ENCODE measurements at regions not wholly inside any gene's neighbourhood (a gene's known extent, or its start where the extent isn't known, plus 50 kb on each side); places are given as distances from the start of the nearest gene placed in this dataset.

DNA sequence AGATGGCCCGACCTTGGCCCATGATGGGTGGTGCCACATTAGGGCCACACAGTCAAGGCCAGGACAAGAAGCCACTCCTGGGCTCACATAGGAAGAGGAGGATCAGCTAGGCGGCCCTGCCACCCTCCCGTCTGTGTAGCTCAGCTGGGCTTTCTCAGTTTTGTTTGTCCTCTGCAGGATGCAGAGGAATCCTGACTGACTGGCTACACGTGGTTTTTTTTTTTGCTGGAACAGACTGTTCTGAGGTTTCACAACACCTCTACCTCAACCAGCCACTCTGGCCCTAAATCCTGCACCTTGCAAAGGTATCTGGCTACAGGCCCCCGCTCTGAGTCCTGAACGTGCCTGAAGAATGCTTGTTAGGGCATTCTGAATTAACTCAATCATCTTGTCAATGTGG is 88.3 kb upstream of the MSX2 start (continued):
- TF ChIP-seq, protein P1, sequence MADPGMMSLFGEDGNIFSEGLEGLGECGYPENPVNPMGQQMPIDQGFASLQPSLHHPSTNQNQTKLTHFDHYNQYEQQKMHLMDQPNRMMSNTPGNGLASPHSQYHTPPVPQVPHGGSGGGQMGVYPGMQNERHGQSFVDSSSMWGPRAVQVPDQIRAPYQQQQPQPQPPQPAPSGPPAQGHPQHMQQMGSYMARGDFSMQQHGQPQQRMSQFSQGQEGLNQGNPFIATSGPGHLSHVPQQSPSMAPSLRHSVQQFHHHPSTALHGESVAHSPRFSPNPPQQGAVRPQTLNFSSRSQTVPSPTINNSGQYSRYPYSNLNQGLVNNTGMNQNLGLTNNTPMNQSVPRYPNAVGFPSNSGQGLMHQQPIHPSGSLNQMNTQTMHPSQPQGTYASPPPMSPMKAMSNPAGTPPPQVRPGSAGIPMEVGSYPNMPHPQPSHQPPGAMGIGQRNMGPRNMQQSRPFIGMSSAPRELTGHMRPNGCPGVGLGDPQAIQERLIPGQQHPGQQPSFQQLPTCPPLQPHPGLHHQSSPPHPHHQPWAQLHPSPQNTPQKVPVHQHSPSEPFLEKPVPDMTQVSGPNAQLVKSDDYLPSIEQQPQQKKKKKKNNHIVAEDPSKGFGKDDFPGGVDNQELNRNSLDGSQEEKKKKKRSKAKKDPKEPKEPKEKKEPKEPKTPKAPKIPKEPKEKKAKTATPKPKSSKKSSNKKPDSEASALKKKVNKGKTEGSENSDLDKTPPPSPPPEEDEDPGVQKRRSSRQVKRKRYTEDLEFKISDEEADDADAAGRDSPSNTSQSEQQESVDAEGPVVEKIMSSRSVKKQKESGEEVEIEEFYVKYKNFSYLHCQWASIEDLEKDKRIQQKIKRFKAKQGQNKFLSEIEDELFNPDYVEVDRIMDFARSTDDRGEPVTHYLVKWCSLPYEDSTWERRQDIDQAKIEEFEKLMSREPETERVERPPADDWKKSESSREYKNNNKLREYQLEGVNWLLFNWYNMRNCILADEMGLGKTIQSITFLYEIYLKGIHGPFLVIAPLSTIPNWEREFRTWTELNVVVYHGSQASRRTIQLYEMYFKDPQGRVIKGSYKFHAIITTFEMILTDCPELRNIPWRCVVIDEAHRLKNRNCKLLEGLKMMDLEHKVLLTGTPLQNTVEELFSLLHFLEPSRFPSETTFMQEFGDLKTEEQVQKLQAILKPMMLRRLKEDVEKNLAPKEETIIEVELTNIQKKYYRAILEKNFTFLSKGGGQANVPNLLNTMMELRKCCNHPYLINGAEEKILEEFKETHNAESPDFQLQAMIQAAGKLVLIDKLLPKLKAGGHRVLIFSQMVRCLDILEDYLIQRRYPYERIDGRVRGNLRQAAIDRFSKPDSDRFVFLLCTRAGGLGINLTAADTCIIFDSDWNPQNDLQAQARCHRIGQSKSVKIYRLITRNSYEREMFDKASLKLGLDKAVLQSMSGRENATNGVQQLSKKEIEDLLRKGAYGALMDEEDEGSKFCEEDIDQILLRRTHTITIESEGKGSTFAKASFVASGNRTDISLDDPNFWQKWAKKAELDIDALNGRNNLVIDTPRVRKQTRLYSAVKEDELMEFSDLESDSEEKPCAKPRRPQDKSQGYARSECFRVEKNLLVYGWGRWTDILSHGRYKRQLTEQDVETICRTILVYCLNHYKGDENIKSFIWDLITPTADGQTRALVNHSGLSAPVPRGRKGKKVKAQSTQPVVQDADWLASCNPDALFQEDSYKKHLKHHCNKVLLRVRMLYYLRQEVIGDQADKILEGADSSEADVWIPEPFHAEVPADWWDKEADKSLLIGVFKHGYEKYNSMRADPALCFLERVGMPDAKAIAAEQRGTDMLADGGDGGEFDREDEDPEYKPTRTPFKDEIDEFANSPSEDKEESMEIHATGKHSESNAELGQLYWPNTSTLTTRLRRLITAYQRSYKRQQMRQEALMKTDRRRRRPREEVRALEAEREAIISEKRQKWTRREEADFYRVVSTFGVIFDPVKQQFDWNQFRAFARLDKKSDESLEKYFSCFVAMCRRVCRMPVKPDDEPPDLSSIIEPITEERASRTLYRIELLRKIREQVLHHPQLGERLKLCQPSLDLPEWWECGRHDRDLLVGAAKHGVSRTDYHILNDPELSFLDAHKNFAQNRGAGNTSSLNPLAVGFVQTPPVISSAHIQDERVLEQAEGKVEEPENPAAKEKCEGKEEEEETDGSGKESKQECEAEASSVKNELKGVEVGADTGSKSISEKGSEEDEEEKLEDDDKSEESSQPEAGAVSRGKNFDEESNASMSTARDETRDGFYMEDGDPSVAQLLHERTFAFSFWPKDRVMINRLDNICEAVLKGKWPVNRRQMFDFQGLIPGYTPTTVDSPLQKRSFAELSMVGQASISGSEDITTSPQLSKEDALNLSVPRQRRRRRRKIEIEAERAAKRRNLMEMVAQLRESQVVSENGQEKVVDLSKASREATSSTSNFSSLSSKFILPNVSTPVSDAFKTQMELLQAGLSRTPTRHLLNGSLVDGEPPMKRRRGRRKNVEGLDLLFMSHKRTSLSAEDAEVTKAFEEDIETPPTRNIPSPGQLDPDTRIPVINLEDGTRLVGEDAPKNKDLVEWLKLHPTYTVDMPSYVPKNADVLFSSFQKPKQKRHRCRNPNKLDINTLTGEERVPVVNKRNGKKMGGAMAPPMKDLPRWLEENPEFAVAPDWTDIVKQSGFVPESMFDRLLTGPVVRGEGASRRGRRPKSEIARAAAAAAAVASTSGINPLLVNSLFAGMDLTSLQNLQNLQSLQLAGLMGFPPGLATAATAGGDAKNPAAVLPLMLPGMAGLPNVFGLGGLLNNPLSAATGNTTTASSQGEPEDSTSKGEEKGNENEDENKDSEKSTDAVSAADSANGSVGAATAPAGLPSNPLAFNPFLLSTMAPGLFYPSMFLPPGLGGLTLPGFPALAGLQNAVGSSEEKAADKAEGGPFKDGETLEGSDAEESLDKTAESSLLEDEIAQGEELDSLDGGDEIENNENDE (IDR thresholded peaks at IDR 0.05; ENCODE audit: insufficient replicate concordance, low read length), result no peak
- TF ChIP-seq, protein P2, sequence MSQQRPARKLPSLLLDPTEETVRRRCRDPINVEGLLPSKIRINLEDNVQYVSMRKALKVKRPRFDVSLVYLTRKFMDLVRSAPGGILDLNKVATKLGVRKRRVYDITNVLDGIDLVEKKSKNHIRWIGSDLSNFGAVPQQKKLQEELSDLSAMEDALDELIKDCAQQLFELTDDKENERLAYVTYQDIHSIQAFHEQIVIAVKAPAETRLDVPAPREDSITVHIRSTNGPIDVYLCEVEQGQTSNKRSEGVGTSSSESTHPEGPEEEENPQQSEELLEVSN (IDR thresholded peaks at IDR 0.05), result no peak
- no peak for TF ChIP-seq NRF1 (IDR thresholded peaks at IDR 0.05; ENCODE audit: low read depth, low read length)
- no peak for TF ChIP-seq RFX5 (IDR thresholded peaks at IDR 0.05; ENCODE audit: borderline replicate concordance, low read depth, low read length)
- no peak for TF ChIP-seq SP2 (IDR thresholded peaks at IDR 0.05; ENCODE audit: low read length)
- TF ChIP-seq, protein P3, sequence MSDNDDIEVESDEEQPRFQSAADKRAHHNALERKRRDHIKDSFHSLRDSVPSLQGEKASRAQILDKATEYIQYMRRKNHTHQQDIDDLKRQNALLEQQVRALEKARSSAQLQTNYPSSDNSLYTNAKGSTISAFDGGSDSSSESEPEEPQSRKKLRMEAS (IDR thresholded peaks at IDR 0.05), result no peak
- no peak for TF ChIP-seq CTBP2 (IDR thresholded peaks at IDR 0.05; ENCODE audit: borderline replicate concordance, insufficient read depth, insufficient read length, low read length)
